B cell (primary cell): ENCODE measurements at regions not wholly inside any gene's neighbourhood (a gene's known extent, or its start where the extent isn't known, plus 50 kb on each side); places are given as distances from the start of the nearest gene placed in this dataset.

ENCODE experiments used
- EZH2 ChIP-seq: IDR thresholded peaks from 2 replicates; pipeline ENCODE4 v1.6.1; 2012; ENCODE audit warnings: borderline replicate concordance, low read depth, mild to moderate bottlenecking, moderate library complexity, low read length; ENCODE audit not compliant: insufficient read depth, poor library complexity, severe bottlenecking
- TF ChIP-seq, protein P1 (sequence below): fragments of 200-600 bp; IDR thresholded peaks from one replicate; pipeline ENCODE4 v1.8.0; 2022; ENCODE audit warnings: antibody characterized with exemption, mild to moderate bottlenecking

DNA sequence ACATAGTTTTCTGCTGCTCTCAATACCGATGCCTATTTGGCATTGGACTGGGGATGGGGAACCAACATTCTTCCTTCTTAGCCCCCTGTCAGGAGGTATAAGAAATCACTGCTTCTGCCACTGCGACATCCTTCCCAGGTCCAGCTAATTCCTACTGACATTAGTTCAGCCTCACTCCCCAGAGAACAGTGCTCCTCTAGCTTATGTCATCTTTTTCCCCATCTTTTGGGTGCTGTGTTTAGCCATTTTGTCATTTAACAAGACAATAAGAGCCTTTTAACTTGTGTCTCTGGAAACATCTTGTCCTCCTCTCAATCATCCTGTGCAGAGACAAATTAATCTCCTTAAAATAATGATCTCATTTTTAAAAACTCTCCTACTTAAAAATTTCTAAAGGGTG lies 167.0 kb upstream of the PLXNC1 start:
- TF ChIP-seq, protein P1, sequence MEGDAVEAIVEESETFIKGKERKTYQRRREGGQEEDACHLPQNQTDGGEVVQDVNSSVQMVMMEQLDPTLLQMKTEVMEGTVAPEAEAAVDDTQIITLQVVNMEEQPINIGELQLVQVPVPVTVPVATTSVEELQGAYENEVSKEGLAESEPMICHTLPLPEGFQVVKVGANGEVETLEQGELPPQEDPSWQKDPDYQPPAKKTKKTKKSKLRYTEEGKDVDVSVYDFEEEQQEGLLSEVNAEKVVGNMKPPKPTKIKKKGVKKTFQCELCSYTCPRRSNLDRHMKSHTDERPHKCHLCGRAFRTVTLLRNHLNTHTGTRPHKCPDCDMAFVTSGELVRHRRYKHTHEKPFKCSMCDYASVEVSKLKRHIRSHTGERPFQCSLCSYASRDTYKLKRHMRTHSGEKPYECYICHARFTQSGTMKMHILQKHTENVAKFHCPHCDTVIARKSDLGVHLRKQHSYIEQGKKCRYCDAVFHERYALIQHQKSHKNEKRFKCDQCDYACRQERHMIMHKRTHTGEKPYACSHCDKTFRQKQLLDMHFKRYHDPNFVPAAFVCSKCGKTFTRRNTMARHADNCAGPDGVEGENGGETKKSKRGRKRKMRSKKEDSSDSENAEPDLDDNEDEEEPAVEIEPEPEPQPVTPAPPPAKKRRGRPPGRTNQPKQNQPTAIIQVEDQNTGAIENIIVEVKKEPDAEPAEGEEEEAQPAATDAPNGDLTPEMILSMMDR = no peak
- no peak for TF ChIP-seq EZH2
